ENCODE measurements at regions not wholly inside any gene's neighbourhood (a gene's known extent, or its start where the extent isn't known, plus 50 kb on each side); places are given as distances from the start of the nearest gene placed in this dataset.

GRCh38 chr5:143715616-143716015, 96.3 kb upstream of the HMHB1 start:
- no peak overlapping the region for H3K4me3 ChIP-seq
- H3K4me1 ChIP-seq, result peaks cover 0 to 60% (median 21%) of the 10 kb centered on the region in 12 donors
- no peak for TF ChIP-seq POLR2A (IDR thresholded peaks at IDR 0.05)
- no peak for TF ChIP-seq CTCF (IDR thresholded peaks at IDR 0.05)
- DNase-seq, result no peak
- H3K9me3 ChIP-seq, result no peaks in the 10 kb centered on the region
- no peak for ATAC-seq
- no peaks in the 10 kb centered on the region for H3K27me3 ChIP-seq
- H3K36me3 ChIP-seq, result no peaks in the 10 kb centered on the region
- intact Hi-C loops (cut with DNase I), result no loop called here
- WGBS, 4 donors, result 84 to 93% (median 89%) methylated on average over 3 of the region's 3 CpGs
- peak overlapping the region in 3 of 12 donors; percentile 4 to 68 (median 40) for H3K27ac ChIP-seq

- H3K9me3 ChIP-seq, result no peaks in the 10 kb centered on the region
- DNase-seq (no peak), ATAC-seq (no peak)
- TF ChIP-seq POLR2A (IDR thresholded peaks at IDR 0.05) (no peak), CTCF (IDR thresholded peaks at IDR 0.05) (no peak)
- no peaks in the 10 kb centered on the region for H3K27me3 ChIP-seq
- H3K36me3 ChIP-seq, result no peaks in the 10 kb centered on the region
- 79 to 90% (median 83%) methylated on average over 4 of the region's 4 CpGs for WGBS, 4 donors
- no peak overlapping the region for H3K27ac ChIP-seq
- H3K4me3 ChIP-seq, result no peak overlapping the region
- H3K4me1 ChIP-seq, result peaks cover 0 to 60% (median 21%) of the 10 kb centered on the region in 12 donors
- intact Hi-C loops (cut with DNase I), result no loop called here
These were observed 97.3 kb upstream of the HMHB1 start for GRCh38 chr5:143714629-143715028.

- Histone ChIP-seq H3K4me3 (no peak overlapping the region), H3K27ac (peak overlapping the region in 3 of 12 donors; percentile 9 to 32 (median 15)), H3K4me1 (peaks cover 0 to 60% (median 21%) of the 10 kb centered on the region in 12 donors), H3K27me3 (no peaks in the 10 kb centered on the region), H3K36me3 (no peaks in the 10 kb centered on the region), H3K9me3 (no peaks in the 10 kb centered on the region)
- ATAC-seq (peak in 2 of 4 donors; percentile 30), DNase-seq (no peak)
- 51 to 64% (median 60%) methylated on average over 8 of the region's 8 CpGs for WGBS, 4 donors
- TF ChIP-seq POLR2A (IDR thresholded peaks at IDR 0.05) (no peak), CTCF (IDR thresholded peaks at IDR 0.05) (peak in 1 of 12 donors; percentile 7)
- intact Hi-C loops (cut with DNase I), result no loop called here
These were observed 98.6 kb upstream of the HMHB1 start for GRCh38 chr5:143713047-143714003.

GRCh38 chr5:143708672-143709071, 103.3 kb upstream of the HMHB1 start:
- Histone ChIP-seq H3K9me3 (no peaks in the 10 kb centered on the region), H3K27me3 (no peaks in the 10 kb centered on the region), H3K27ac (no peak overlapping the region), H3K36me3 (no peaks in the 10 kb centered on the region), H3K4me1 (peaks cover 0 to 23% (median 8%) of the 10 kb centered on the region in 12 donors), H3K4me3 (no peak overlapping the region)
- ATAC-seq (no peak), DNase-seq (no peak)
- WGBS, 4 donors, result 94 to 100% (median 95%) methylated on average over 2 of the region's 2 CpGs
- intact Hi-C loops (cut with DNase I), result loop anchor here in 1 of 10 donors (10.0 kb wide), 1 partner anchor 116 kb away; no protein-coding TSS in a partner anchor
- TF ChIP-seq CTCF (IDR thresholded peaks at IDR 0.05) (no peak), POLR2A (IDR thresholded peaks at IDR 0.05) (no peak)

Measured in heart left ventricle (tissue), 16 donors.